ENCODE measurements at regions not wholly inside any gene's neighbourhood (a gene's known extent, or its start where the extent isn't known, plus 50 kb on each side); places are given as distances from the start of the nearest gene placed in this dataset.
"Not testable (repeated sequence)": the region's sequence is repeated elsewhere in the genome, so short reads cannot be mapped to it uniquely, and the experiment has no call there.

- TF ChIP-seq CTCF (IDR thresholded peaks at IDR 0.05; ENCODE audit: insufficient read depth, low read depth, low read length, missing control alignments) = no peak
- no peak overlapping the region for H3K4me3 ChIP-seq (ENCODE audit: low read depth, low read length)
- DNase-seq (ENCODE audit: low read depth) = no peak
Measured at GRCh38 chr5:174491761-174492350, 232.5 kb upstream of the MSX2 start.

- no peak overlapping the region for H3K4me3 ChIP-seq (ENCODE audit: low read depth, low read length)
- TF ChIP-seq CTCF (IDR thresholded peaks at IDR 0.05; ENCODE audit: insufficient read depth, low read depth, low read length, missing control alignments) = no peak
- no peak for DNase-seq (ENCODE audit: low read depth)
Measured at GRCh38 chr5:174493530-174493929, 230.9 kb upstream of the MSX2 start.

- not testable (repeated sequence) for H3K4me3 ChIP-seq (ENCODE audit: low read depth, low read length); DNase-seq (ENCODE audit: low read depth)
Measured at GRCh38 chr5:174497939-174498338, 226.4 kb upstream of the MSX2 start.

- H3K4me3 ChIP-seq (ENCODE audit: low read depth, low read length); DNase-seq (ENCODE audit: low read depth): not testable (repeated sequence)
Measured at GRCh38 chr5:174498575-174498974, 225.8 kb upstream of the MSX2 start.

- no peak overlapping the region for H3K4me3 ChIP-seq (ENCODE audit: low read depth, low read length)
- no peak for DNase-seq (ENCODE audit: low read depth)
- TF ChIP-seq CTCF (IDR thresholded peaks at IDR 0.05; ENCODE audit: insufficient read depth, low read depth, low read length, missing control alignments) = no peak
Measured at GRCh38 chr5:174500636-174501035, 223.7 kb upstream of the MSX2 start.

- DNase-seq (ENCODE audit: low read depth) = no peak
- H3K4me3 ChIP-seq (ENCODE audit: low read depth, low read length) = no peak overlapping the region
- TF ChIP-seq CTCF (IDR thresholded peaks at IDR 0.05; ENCODE audit: insufficient read depth, low read depth, low read length, missing control alignments) = no peak
Measured at GRCh38 chr5:174501461-174502069, 222.8 kb upstream of the MSX2 start.

GRCh38 chr5:174503086-174503460 is 221.3 kb upstream of the MSX2 start:
- DNase-seq (ENCODE audit: low read depth) = no peak
- TF ChIP-seq CTCF (IDR thresholded peaks at IDR 0.05; ENCODE audit: insufficient read depth, low read depth, low read length, missing control alignments) = no peak
- H3K4me3 ChIP-seq (ENCODE audit: low read depth, low read length) = no peak overlapping the region

GRCh38 chr5:174503461-174504265 is 220.7 kb upstream of the MSX2 start:
- no peak overlapping the region for H3K4me3 ChIP-seq (ENCODE audit: low read depth, low read length)
- DNase-seq (ENCODE audit: low read depth) = no peak
- no peak for TF ChIP-seq CTCF (IDR thresholded peaks at IDR 0.05; ENCODE audit: insufficient read depth, low read depth, low read length, missing control alignments)
